ES-I3 (cell line): ENCODE measurements at regions not wholly inside any gene's neighbourhood (a gene's known extent, or its start where the extent isn't known, plus 50 kb on each side); places are given as distances from the start of the nearest gene placed in this dataset.
"Not testable (repeated sequence)": the region's sequence is repeated elsewhere in the genome, so short reads cannot be mapped to it uniquely, and the experiment has no call there.

Experiments used
- H3K36me3 ChIP-seq: 2 replicates; pipeline ENCODE4 v1.6.1; 2013; ENCODE audit warnings: mild to moderate bottlenecking, low read length, control low read depth, moderate library complexity; ENCODE audit not compliant: insufficient read depth
- H3K4me1 ChIP-seq: 2 replicates; pipeline ENCODE4 v1.6.1; 2013; ENCODE audit warnings: mild to moderate bottlenecking, control low read depth, low read length; ENCODE audit not compliant: insufficient read depth
- H3K9ac ChIP-seq: 2 replicates; pipeline ENCODE4 v1.6.1; 2013; ENCODE audit warnings: low read depth, mild to moderate bottlenecking, low read length, moderate library complexity
- H3K9me3 ChIP-seq: 2 replicates; pipeline ENCODE4 v1.6.1; 2013; ENCODE audit warnings: mild to moderate bottlenecking, low read length, moderate library complexity; ENCODE audit not compliant: control insufficient read depth, insufficient read depth

- H3K4me1 ChIP-seq, result no peaks in the 10 kb centered on the region
- H3K9me3 ChIP-seq, result peaks cover 12% of the 10 kb centered on the region
- H3K9ac ChIP-seq, result no peak overlapping the region
- H3K36me3 ChIP-seq, result peaks cover 2% of the 10 kb centered on the region; the same call in 1 of the 2 replicates
Measured at GRCh38 chr1:222060210-222060916, 318.5 kb upstream of the DUSP10 start.

GRCh38 chr1:222058249-222058648, 316.4 kb upstream of the DUSP10 start:
- Histone ChIP-seq H3K36me3 (no peaks in the 10 kb centered on the region), H3K4me1 (no peaks in the 10 kb centered on the region), H3K9me3 (no peaks in the 10 kb centered on the region), H3K9ac (no peak overlapping the region)

GRCh38 chr1:222057162-222057561, 315.3 kb upstream of the DUSP10 start:
- no peaks in the 10 kb centered on the region for H3K9me3 ChIP-seq
- no peaks in the 10 kb centered on the region for H3K36me3 ChIP-seq
- no peak overlapping the region for H3K9ac ChIP-seq
- H3K4me1 ChIP-seq, result no peaks in the 10 kb centered on the region

- Histone ChIP-seq H3K36me3 (no peaks in the 10 kb centered on the region), H3K9me3 (no peaks in the 10 kb centered on the region), H3K4me1 (no peaks in the 10 kb centered on the region), H3K9ac (no peak overlapping the region)
Measured at GRCh38 chr1:222054416-222054815, 312.5 kb upstream of the DUSP10 start.

- Histone ChIP-seq H3K36me3 (no peaks in the 10 kb centered on the region), H3K9me3 (no peaks in the 10 kb centered on the region), H3K4me1 (peaks cover 4% of the 10 kb centered on the region; the same call in 1 of the 2 replicates), H3K9ac (no peak overlapping the region)
Measured at GRCh38 chr1:222053790-222054294, 312.0 kb upstream of the DUSP10 start.

- not testable (repeated sequence) for H3K9me3 ChIP-seq, H3K9ac ChIP-seq, H3K36me3 ChIP-seq, H3K4me1 ChIP-seq
Measured at GRCh38 chr1:222051311-222051710, 309.4 kb upstream of the DUSP10 start.

GRCh38 chr1:222049661-222050060, 307.8 kb upstream of the DUSP10 start:
- H3K36me3 ChIP-seq, H3K9me3 ChIP-seq, H3K4me1 ChIP-seq, H3K9ac ChIP-seq: not testable (repeated sequence)

- no peaks in the 10 kb centered on the region for H3K36me3 ChIP-seq
- H3K4me1 ChIP-seq, result peaks cover 7% of the 10 kb centered on the region; the same call in 1 of the 2 replicates
- no peak overlapping the region for H3K9ac ChIP-seq
- no peaks in the 10 kb centered on the region for H3K9me3 ChIP-seq
Measured at GRCh38 chr1:222049176-222049575, 307.3 kb upstream of the DUSP10 start.

- Histone ChIP-seq H3K4me1 (peaks cover 7% of the 10 kb centered on the region; the same call in 1 of the 2 replicates), H3K36me3 (no peaks in the 10 kb centered on the region), H3K9ac (no peak overlapping the region), H3K9me3 (no peaks in the 10 kb centered on the region)
Measured at GRCh38 chr1:222048094-222048595, 306.3 kb upstream of the DUSP10 start.

GRCh38 chr1:222047366-222047765, 305.5 kb upstream of the DUSP10 start:
- no peaks in the 10 kb centered on the region for H3K9me3 ChIP-seq
- H3K36me3 ChIP-seq, result no peaks in the 10 kb centered on the region
- no peak overlapping the region for H3K9ac ChIP-seq
- H3K4me1 ChIP-seq, result peaks cover 7% of the 10 kb centered on the region; the same call in 1 of the 2 replicates

GRCh38 chr1:222046684-222047263, 304.9 kb upstream of the DUSP10 start:
- Histone ChIP-seq H3K36me3 (no peaks in the 10 kb centered on the region), H3K9me3 (no peaks in the 10 kb centered on the region), H3K9ac (no peak overlapping the region), H3K4me1 (peaks cover 7% of the 10 kb centered on the region; the same call in 1 of the 2 replicates)

- Histone ChIP-seq H3K9ac (no peak overlapping the region), H3K9me3 (no peaks in the 10 kb centered on the region), H3K4me1 (peaks cover 7% of the 10 kb centered on the region; the same call in 1 of the 2 replicates), H3K36me3 (no peaks in the 10 kb centered on the region)
Measured at GRCh38 chr1:222045786-222046185, 303.9 kb upstream of the DUSP10 start.

GRCh38 chr1:222045236-222045635, 303.3 kb upstream of the DUSP10 start:
- Histone ChIP-seq H3K9ac (no peak overlapping the region), H3K9me3 (no peaks in the 10 kb centered on the region), H3K4me1 (peaks cover 7% of the 10 kb centered on the region; the same call in 1 of the 2 replicates), H3K36me3 (no peaks in the 10 kb centered on the region)

GRCh38 chr1:222043444-222044292, 301.8 kb upstream of the DUSP10 start:
- Histone ChIP-seq H3K9me3 (no peaks in the 10 kb centered on the region), H3K9ac (no peak overlapping the region), H3K36me3 (no peaks in the 10 kb centered on the region), H3K4me1 (peaks cover 2% of the 10 kb centered on the region; the same call in 1 of the 2 replicates)
